Stimulated activated CD8-positive, alpha-beta memory T cell treated with anti-CD3 and anti-CD28 coated beads, Interleukin-4, amount 100 ng/mL, for 1 hour (primary cell): ENCODE measurements at regions not wholly inside any gene's neighbourhood (a gene's known extent, or its start where the extent isn't known, plus 50 kb on each side); places are given as distances from the start of the nearest gene placed in this dataset.
"Not testable (repeated sequence)": the region's sequence is repeated elsewhere in the genome, so short reads cannot be mapped to it uniquely, and the experiment has no call there.

Experiments used
- DNase-seq, 2 donors: peaks; one replicate each; pipeline ENCODE4 v3.0.0-alpha.2; 2020; ENCODE audit warnings: low read depth in 2 of 2, low spot score in 1 of 2

GRCh38 chr2:136288249-136288648 is 170.3 kb upstream of the CXCR4 start:
- no peak for DNase-seq

- no peak for DNase-seq
These were observed 168.5 kb upstream of the CXCR4 start for GRCh38 chr2:136286423-136286822.

DNA sequence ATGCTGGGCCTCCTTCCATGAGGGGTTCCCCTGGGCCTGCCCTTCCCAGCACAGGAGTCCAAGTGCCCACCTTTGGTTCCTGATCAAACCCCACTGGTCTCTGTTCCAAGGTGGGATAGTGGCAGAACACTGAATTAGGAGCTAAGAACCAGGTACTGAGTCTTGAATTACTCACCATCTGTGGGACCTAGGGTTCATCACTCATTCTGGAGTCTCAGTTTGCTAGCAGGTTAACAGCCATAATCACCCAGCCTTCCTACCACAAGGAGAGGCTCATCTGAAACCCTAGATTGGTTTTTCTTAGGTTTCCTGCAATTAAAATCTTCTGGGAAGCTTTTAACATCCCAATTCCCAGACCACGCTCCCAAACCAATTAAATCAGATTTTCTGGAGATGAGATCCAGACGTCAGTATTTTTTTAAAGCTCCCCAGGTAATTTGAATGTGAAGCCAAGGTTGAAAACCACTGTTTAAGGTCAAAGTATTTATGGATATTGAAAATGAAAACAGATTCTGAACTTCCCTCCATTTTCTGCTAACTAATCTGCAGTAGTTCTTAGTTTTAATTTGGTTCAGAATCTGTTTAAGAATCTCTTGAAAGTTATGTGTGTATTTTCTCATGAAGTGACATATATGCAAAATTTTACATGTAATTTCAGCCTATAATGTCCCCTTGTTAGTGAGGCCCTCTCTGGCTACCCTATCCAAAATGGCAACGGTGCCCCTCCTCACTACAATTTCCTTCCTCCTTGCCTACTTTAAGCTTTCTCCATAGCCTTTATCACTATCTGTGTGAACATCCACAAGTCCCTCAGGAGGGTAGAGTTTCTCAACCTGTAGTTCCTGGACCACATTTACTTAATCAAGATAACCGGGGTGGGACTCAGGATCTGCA is 166.5 kb upstream of the CXCR4 start:
- DNase-seq = no peak

DNA sequence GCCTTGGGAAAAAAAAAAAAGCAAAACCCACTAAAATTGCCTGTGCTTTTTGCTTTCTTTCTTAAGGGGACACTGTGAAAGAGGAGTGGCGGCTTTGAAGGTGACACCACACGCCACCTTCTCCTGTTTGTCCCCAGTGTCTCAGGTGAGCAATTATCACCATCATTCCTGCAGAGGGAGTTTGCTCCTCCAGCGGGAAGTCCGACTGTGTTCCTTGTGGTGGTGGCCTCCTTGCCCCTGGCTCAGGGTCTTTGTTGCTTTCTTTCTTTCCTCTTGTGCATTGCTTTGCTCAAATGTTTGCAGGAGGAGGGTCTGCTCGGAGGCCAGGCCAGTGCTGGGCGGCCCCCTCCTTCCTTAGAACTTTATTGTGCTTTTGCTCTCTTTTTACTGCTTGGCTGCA is 164.3 kb upstream of the CXCR4 start:
- no peak for DNase-seq

GRCh38 chr2:136281281-136282114 is 163.5 kb upstream of the CXCR4 start:
- DNase-seq = peak; percentile 18 to 19

DNA sequence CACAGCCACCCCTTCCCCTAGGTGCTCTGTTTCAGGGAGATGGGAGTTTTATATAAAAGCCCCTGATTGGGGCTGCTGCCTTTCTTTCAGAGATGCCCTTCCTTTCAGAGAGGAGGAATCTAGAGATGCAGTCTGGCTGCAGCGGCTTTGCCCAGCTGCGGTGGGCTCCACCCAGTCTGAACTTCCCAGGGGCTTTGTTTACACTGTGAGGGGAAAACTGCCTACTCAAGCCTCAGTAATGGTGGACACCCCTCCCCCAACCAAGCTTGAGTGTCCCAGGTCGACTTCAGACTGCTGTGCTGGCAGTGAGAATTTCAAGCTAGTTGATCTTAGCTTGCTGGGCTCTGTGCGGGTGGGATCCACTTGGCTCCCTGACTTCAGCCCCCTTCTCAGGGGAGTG is 148.4 kb upstream of the CXCR4 start:
- DNase-seq = not testable (repeated sequence)

- no peak for DNase-seq
These were observed 141.6 kb upstream of the CXCR4 start for GRCh38 chr2:136259551-136259950.

DNA sequence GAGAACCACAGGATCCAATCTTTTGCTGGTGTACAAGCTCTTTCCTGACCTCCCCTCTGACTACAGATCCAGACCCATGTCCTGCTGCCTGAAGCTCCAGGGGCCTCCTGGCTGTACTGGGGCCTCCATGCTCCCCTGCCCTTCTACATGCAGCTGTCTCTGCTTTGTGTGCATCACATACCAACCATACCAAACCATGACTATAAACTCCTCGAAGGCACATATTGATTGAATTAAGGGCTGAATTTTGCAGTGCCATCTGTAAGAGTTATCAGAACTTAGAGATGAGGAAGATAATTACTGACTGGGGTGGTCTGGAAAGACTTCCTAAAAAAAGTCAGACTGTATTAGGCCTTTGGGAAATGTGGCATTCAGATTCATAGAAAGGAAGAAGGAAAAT is 139.9 kb upstream of the CXCR4 start:
- no peak for DNase-seq

- DNase-seq = no peak
These were observed 137.9 kb upstream of the CXCR4 start for GRCh38 chr2:136255648-136256461.

DNA sequence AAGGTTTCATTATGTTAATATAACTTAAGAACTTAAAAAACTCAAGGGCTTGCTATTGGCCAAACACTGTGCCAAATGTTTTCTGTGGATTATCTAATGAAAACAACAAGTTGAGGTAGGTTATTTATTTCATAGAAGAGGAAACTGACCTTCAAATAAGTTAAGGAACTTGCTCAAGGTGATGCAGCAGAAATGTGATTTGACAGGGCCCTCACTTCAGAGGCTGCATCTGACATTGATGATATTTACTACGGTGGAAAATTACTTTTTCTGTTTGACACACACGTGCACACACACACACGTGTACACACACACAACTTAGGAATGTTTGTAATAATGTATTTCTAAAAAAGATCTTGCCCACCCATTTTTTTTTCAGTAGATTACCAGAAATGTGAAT is 137.2 kb upstream of the CXCR4 start:
- DNase-seq = no peak

DNA sequence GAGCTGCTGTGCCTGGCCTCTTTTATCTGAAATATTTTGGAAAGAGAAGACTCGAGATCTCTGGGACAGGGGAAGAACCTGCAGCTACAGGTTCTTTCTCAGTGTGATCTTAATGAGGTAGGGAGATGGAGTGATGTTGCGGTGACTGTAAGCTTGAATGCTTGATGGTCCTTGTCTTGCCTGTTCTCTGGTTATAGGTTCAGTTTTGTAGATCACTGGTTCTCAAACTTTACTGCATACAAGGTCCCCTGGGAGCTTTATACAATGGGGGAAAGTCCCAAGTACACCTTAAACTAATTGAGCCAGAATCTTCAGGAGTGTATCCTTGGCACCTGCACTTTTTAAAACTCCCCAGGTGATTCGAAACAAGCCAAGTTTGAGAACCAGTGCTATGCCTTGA is 136.7 kb upstream of the CXCR4 start:
- DNase-seq = no peak

- no peak for DNase-seq
These were observed 135.5 kb upstream of the CXCR4 start for GRCh38 chr2:136253288-136254004.

- no peak for DNase-seq
These were observed 134.1 kb upstream of the CXCR4 start for GRCh38 chr2:136251885-136252585.

DNA sequence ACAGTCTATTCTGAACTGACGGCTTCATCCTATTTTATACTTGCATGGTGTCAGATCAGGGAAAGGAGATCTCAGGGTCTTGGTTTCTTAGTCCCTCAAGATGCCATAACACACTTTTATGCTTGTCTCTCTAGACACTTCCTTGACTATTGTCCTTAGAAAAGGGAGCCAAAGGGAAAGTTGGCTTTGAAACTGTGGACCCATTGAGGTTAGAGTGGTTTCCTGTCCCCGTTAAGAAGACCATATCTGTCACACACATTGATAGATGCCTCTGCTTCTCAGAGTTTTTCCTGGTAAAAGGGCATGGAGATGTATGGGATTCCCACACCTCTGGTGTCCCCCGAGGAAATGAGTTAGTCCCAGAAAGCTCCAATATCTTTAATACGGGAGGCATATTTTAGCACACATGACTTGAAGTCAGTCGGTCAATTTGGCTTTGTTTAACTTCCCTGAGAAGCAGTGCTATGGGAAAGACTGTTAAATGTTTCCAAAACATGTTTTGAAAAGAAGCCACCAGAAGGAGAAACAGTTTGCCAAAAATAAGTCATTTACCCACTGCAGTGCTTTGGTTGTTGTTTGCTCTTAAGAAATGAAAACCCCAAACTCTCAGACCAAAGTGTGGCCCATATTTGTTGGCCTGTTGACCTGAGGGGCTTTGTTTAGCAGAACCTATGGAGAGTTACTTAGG is 133.4 kb upstream of the CXCR4 start:
- no peak for DNase-seq

DNA sequence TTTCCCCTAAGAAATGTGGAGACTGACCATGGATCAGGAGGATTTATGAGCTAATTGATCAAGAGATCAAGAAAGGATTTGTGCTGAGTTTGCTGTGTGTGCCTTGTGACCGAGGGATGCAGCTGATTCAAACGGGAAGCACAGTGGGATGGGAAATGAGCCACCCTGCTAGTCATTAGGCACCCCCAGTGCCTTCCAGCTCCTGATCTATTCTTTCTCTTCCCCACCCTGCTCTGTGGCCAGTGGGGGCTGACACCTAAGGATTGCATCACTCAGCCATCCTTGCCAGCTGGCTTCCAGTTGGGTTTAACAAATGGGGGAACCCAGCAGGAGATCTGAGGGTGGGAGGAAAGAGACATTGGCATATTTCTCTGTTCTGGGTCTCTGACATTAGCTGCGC is 132.2 kb upstream of the CXCR4 start:
- no peak for DNase-seq

DNA sequence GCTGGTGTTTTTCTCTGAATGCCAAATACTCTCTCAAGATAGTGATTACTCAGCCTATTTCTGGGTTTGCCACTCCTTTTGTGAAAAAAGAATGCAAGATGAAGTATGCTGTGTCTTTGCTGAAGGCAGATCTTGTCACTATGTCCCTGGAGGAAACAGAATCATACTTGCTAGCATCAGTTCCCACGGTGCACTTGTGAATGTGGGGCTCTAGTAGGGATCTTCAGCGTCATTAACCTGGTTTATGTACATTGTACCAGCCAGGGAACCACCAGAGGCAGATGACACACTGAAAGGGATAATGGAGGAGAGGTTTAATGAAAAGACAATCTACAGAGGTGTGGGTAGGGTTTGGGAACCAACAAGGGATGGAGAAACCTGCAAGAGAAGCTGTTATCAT is 131.0 kb upstream of the CXCR4 start:
- DNase-seq = no peak

- DNase-seq = no peak
These were observed 130.3 kb upstream of the CXCR4 start for GRCh38 chr2:136248242-136248641.

GRCh38 chr2:136247204-136247950 is 129.4 kb upstream of the CXCR4 start:
- no peak for DNase-seq
